AG10803 (cell line): ENCODE measurements at regions not wholly inside any gene's neighbourhood (a gene's known extent, or its start where the extent isn't known, plus 50 kb on each side); places are given as distances from the start of the nearest gene placed in this dataset.
"Not testable (repeated sequence)": the region's sequence is repeated elsewhere in the genome, so short reads cannot be mapped to it uniquely, and the experiment has no call there.

ENCODE experiments used
- DNase-seq: peaks from one replicate; pipeline ENCODE4 v3.0.0; 2010; ENCODE audit warnings: low read depth
- H3K4me3 ChIP-seq: 2 replicates; pipeline ENCODE4 v1.5.1; 2011; ENCODE audit warnings: mild to moderate bottlenecking, low read length, control low read depth
- CTCF ChIP-seq: conservative IDR thresholded peaks from 2 replicates; pipeline ENCODE4 v1.5.1; 2011; ENCODE audit warnings: mild to moderate bottlenecking, low read length, control low read depth, inconsistent platforms

- DNase-seq, result no peak
- no peak overlapping the region for H3K4me3 ChIP-seq
- TF ChIP-seq CTCF, result no peak
Observed at GRCh38 chr16:66176731-66177130, 189.8 kb upstream of the CDH5 start.

- no peak overlapping the region for H3K4me3 ChIP-seq
- no peak for DNase-seq
- no peak for TF ChIP-seq CTCF
Observed at GRCh38 chr16:66176111-66176510, 190.4 kb upstream of the CDH5 start.

GRCh38 chr16:66175636-66176035, 190.9 kb upstream of the CDH5 start:
- no peak overlapping the region for H3K4me3 ChIP-seq
- no peak for TF ChIP-seq CTCF
- DNase-seq, result no peak

GRCh38 chr16:66175058-66175457, 191.4 kb upstream of the CDH5 start:
- H3K4me3 ChIP-seq, result no peak overlapping the region
- no peak for DNase-seq
- no peak for TF ChIP-seq CTCF

GRCh38 chr16:66173796-66174195, 192.7 kb upstream of the CDH5 start:
- not testable (repeated sequence) for DNase-seq, H3K4me3 ChIP-seq

- not testable (repeated sequence) for DNase-seq, H3K4me3 ChIP-seq
Observed at GRCh38 chr16:66173181-66173580, 193.3 kb upstream of the CDH5 start.

- DNase-seq, result no peak
- no peak overlapping the region for H3K4me3 ChIP-seq
- no peak for TF ChIP-seq CTCF
Observed at GRCh38 chr16:66172463-66172862, 194.0 kb upstream of the CDH5 start.

GRCh38 chr16:66171578-66171977, 194.9 kb upstream of the CDH5 start:
- no peak for TF ChIP-seq CTCF
- DNase-seq, result no peak

GRCh38 chr16:66170989-66171388, 195.5 kb upstream of the CDH5 start:
- DNase-seq, result no peak
- TF ChIP-seq CTCF, result no peak
- H3K4me3 ChIP-seq, result no peak overlapping the region

More at GRCh38 chr16:66171578-66171977, 194.9 kb upstream of the CDH5 start:
- H3K4me3 ChIP-seq, result no peak overlapping the region
